H9 (cell line): ENCODE measurements at regions not wholly inside any gene's neighbourhood (a gene's known extent, or its start where the extent isn't known, plus 50 kb on each side); places are given as distances from the start of the nearest gene placed in this dataset.

Experiments used
- DNase-seq: peaks from one replicate; pipeline ENCODE4 v3.0.0-alpha.2; 2017
- H2AFZ ChIP-seq: one replicate; pipeline ENCODE4 v1.6.1; 2013; ENCODE audit warnings: mild to moderate bottlenecking, low read length, control low read depth, moderate library complexity
- H2AK5ac ChIP-seq: 2 replicates; pipeline ENCODE4 v1.6.1; 2013; ENCODE audit warnings: low read length, control low read depth, mixed read lengths; ENCODE audit not compliant: insufficient read length
- H2BK120ac ChIP-seq: one replicate; pipeline ENCODE4 v1.6.1; 2013; ENCODE audit warnings: low read depth, mild to moderate bottlenecking, low read length, control low read depth, inconsistent platforms; ENCODE audit not compliant: poor library complexity, severe bottlenecking
- H2BK12ac ChIP-seq: 2 replicates; pipeline ENCODE4 v1.6.1; 2013; ENCODE audit warnings: low read length, control low read depth, mixed read lengths, low read depth; ENCODE audit not compliant: insufficient read length
- H2BK15ac ChIP-seq: 2 replicates; pipeline ENCODE4 v1.6.1; 2013; ENCODE audit warnings: low read depth, low read length, control low read depth
- H2BK20ac ChIP-seq: one replicate; pipeline ENCODE4 v1.6.1; 2013; ENCODE audit warnings: low read depth, mild to moderate bottlenecking, low read length, control low read depth, inconsistent platforms; ENCODE audit not compliant: poor library complexity, severe bottlenecking
- H2BK5ac ChIP-seq: 2 replicates; pipeline ENCODE4 v1.6.1; 2013; ENCODE audit warnings: low read length, control low read depth, mixed read lengths; ENCODE audit not compliant: insufficient read length
- H3K14ac ChIP-seq: 2 replicates; pipeline ENCODE4 v1.6.1; 2013; ENCODE audit warnings: low read length, control low read depth; ENCODE audit not compliant: insufficient read depth
- H3K18ac ChIP-seq: 2 replicates; pipeline ENCODE4 v1.6.1; 2013; ENCODE audit warnings: low read depth, mild to moderate bottlenecking, mixed read lengths, low read length, control low read depth; ENCODE audit not compliant: insufficient read length
- H3K23ac ChIP-seq: 2 replicates; pipeline ENCODE4 v1.6.1; 2013; ENCODE audit warnings: low read length, control low read depth, mixed read lengths, low read depth; ENCODE audit not compliant: insufficient read length
- H3K23me2 ChIP-seq: 2 replicates; pipeline ENCODE4 v1.6.1; 2013; ENCODE audit warnings: low read depth, mild to moderate bottlenecking, mixed read lengths, low read length, control low read depth; ENCODE audit not compliant: insufficient read length, poor library complexity, severe bottlenecking
- H3K27ac ChIP-seq: 2 replicates; pipeline ENCODE4 v1.5.1; 2013; ENCODE audit warnings: low read length, control low read depth, mixed read lengths, low read depth; ENCODE audit not compliant: insufficient read length
- H3K27me3 ChIP-seq: 2 replicates; pipeline ENCODE4 v1.6.1; 2013; ENCODE audit warnings: low read length, control low read depth, inconsistent platforms; ENCODE audit not compliant: insufficient read depth
- H3K4ac ChIP-seq: 2 replicates; pipeline ENCODE4 v1.6.1; 2013; ENCODE audit warnings: low read depth, mild to moderate bottlenecking, control low read depth, inconsistent platforms, low read length, moderate library complexity
- H3K4me1 ChIP-seq: 2 replicates; pipeline ENCODE4 v1.6.1; 2013; ENCODE audit warnings: low read length, control low read depth, inconsistent platforms; ENCODE audit not compliant: insufficient read depth
- H3K4me2 ChIP-seq: 2 replicates; pipeline ENCODE4 v1.6.1; 2013; ENCODE audit warnings: low read length, control low read depth, mixed read lengths; ENCODE audit not compliant: insufficient read length, insufficient read depth
- H3K56ac ChIP-seq: 2 replicates; pipeline ENCODE4 v1.6.1; 2013; ENCODE audit warnings: low read depth, mild to moderate bottlenecking, mixed read lengths, low read length, control low read depth; ENCODE audit not compliant: insufficient read length
- H3K79me1 ChIP-seq: 2 replicates; pipeline ENCODE4 v1.6.1; 2013; ENCODE audit warnings: low read depth, mild to moderate bottlenecking, moderate library complexity, low read length, control low read depth, inconsistent platforms; ENCODE audit not compliant: insufficient read depth, poor library complexity, severe bottlenecking
- H3K79me2 ChIP-seq: 2 replicates; pipeline ENCODE4 v1.6.1; 2013; ENCODE audit warnings: low read length, control low read depth, inconsistent platforms; ENCODE audit not compliant: insufficient read depth
- H3K9ac ChIP-seq: 2 replicates; pipeline ENCODE4 v1.6.1; 2013; ENCODE audit warnings: low read length, control low read depth, mixed read lengths; ENCODE audit not compliant: insufficient read length; ENCODE audit errors: extremely low read depth
- H3K9me3 ChIP-seq: one replicate; pipeline ENCODE4 v1.6.1; 2013; ENCODE audit warnings: low read depth, low read length, inconsistent platforms; ENCODE audit not compliant: control insufficient read depth
- H3T11ph ChIP-seq: one replicate; pipeline ENCODE4 v1.6.1; 2013; ENCODE audit warnings: mild to moderate bottlenecking, low read length, control low read depth, inconsistent platforms
- H4K20me1 ChIP-seq: one replicate; pipeline ENCODE4 v1.6.1; 2013; ENCODE audit not compliant: control insufficient read depth, insufficient read length, insufficient read depth
- H4K5ac ChIP-seq: 2 replicates; pipeline ENCODE4 v1.6.1; 2013; ENCODE audit warnings: low read depth, mild to moderate bottlenecking, mixed read lengths, low read length, control low read depth; ENCODE audit not compliant: insufficient read length
- H4K8ac ChIP-seq: replicated peaks from 2 replicates; pipeline ENCODE4 v1.6.1; 2013; ENCODE audit warnings: low read length, control low read depth, mixed read lengths, low read depth; ENCODE audit not compliant: insufficient read length
- H4K91ac ChIP-seq: 2 replicates; pipeline ENCODE4 v1.6.1; 2013; ENCODE audit warnings: low read depth, mild to moderate bottlenecking, moderate library complexity, mixed read lengths, low read length, control low read depth; ENCODE audit not compliant: insufficient read length
- H3K27ac Mint-ChIP-seq, 3 experiments: 2 replicates in 2 of 3; 3 replicates in 1 of 3; pipeline ENCODE4 v1.8.0; 2020 to 2021; ENCODE audit warnings: mixed read lengths in 3 of 3, mild to moderate bottlenecking in 1 of 3, moderate library complexity in 1 of 3
- H3K27me3 Mint-ChIP-seq: 2 replicates; pipeline ENCODE4 v1.8.0; 2021; ENCODE audit warnings: low read depth, mild to moderate bottlenecking, moderate library complexity, mixed read lengths
- H3K36me3 Mint-ChIP-seq, 3 experiments: 2 replicates in 2 of 3; 3 replicates in 1 of 3; pipeline ENCODE4 v1.8.0; 2020 to 2021; ENCODE audit warnings: low read depth in 3 of 3, mixed read lengths in 3 of 3; ENCODE audit not compliant: insufficient read depth in 1 of 3
- H3K4me1 Mint-ChIP-seq, 2 experiments: 2 replicates each; pipeline ENCODE4 v1.8.0; 2020; ENCODE audit warnings: mixed read lengths in 2 of 2
- H3K4me3 Mint-ChIP-seq, 2 experiments: 2 replicates in 1 of 2; 3 replicates in 1 of 2; pipeline ENCODE4 v1.8.0; 2020 to 2021; ENCODE audit warnings: mild to moderate bottlenecking in 2 of 2, mixed read lengths in 2 of 2, moderate library complexity in 1 of 2
- H3K9me3 Mint-ChIP-seq, 2 experiments: 2 replicates in 1 of 2; 3 replicates in 1 of 2; pipeline ENCODE4 v1.8.0; 2020; ENCODE audit warnings: mild to moderate bottlenecking in 2 of 2, mixed read lengths in 2 of 2, moderate library complexity in 1 of 2
- WGBS: extraction: QIAGEN DNeasy Blood & Tissue Kit; methylation state at CpG from one replicate; pipeline ENCODE4 v1.1.7; 2013; ENCODE audit warnings: missing lambda C conversion rate, low lambda C conversion rate, mixed read lengths; ENCODE audit not compliant: insufficient read length; ENCODE audit errors: extremely low coverage; 5-methylcytosine and 5-hydroxymethylcytosine counted together
- TF ChIP-seq, protein P1 (sequence below): fragments of 200-600 bp; sonication (generic); conservative IDR thresholded peaks from 3 replicates; pipeline ENCODE4 v1.8.0; 2021; ENCODE audit warnings: antibody characterized with exemption, mild to moderate bottlenecking

GRCh38 chr18:78071166-78071710 lies 821.6 kb downstream of the GALR1 start:
- Histone ChIP-seq H3K9me3 (no peaks in the 10 kb centered on the region), H3K27me3 (no peaks in the 10 kb centered on the region), H2BK12ac (no peak overlapping the region), H4K91ac (no peak overlapping the region), H3K79me1 (no peaks in the 10 kb centered on the region), H2BK5ac (no peak overlapping the region), H2BK120ac (no peak overlapping the region), H3K4me2 (no peak overlapping the region), H3K23me2 (no peaks in the 10 kb centered on the region), H4K5ac (no peak overlapping the region), H2AK5ac (no peak overlapping the region), H3K27ac (no peak overlapping the region), H4K20me1 (no peaks in the 10 kb centered on the region), H3K79me2 (no peaks in the 10 kb centered on the region), H3K18ac (no peak overlapping the region), H3K4ac (no peak overlapping the region), H4K8ac (no peak overlapping the region), H2BK15ac (no peak overlapping the region), H3K56ac (no peak overlapping the region), H2BK20ac (no peak overlapping the region), H3T11ph (no peak overlapping the region), H3K9ac (no peak overlapping the region), H3K14ac (no peak overlapping the region), H3K4me1 (no peaks in the 10 kb centered on the region), H3K23ac (no peak overlapping the region), H2AFZ (no peak overlapping the region)
- H3K9me3 Mint-ChIP-seq = peaks cover 8 to 14% of the 10 kb centered on the region in 2 experiments; a peak in 4 of 5 replicates
- H3K4me1 Mint-ChIP-seq = peaks cover 22 to 24% of the 10 kb centered on the region in 2 experiments
- H3K36me3 Mint-ChIP-seq = peaks cover 0 to 7% (median 1%) of the 10 kb centered on the region in 3 experiments; a peak in 4 of 7 replicates
- H3K27ac Mint-ChIP-seq = no peak overlapping the region
- H3K27me3 Mint-ChIP-seq = no peaks in the 10 kb centered on the region
- no peak overlapping the region for H3K4me3 Mint-ChIP-seq
- no peak for DNase-seq
- WGBS = no CpG with 5 or more reads among the region's 19 CpGs
- TF ChIP-seq, protein P1, sequence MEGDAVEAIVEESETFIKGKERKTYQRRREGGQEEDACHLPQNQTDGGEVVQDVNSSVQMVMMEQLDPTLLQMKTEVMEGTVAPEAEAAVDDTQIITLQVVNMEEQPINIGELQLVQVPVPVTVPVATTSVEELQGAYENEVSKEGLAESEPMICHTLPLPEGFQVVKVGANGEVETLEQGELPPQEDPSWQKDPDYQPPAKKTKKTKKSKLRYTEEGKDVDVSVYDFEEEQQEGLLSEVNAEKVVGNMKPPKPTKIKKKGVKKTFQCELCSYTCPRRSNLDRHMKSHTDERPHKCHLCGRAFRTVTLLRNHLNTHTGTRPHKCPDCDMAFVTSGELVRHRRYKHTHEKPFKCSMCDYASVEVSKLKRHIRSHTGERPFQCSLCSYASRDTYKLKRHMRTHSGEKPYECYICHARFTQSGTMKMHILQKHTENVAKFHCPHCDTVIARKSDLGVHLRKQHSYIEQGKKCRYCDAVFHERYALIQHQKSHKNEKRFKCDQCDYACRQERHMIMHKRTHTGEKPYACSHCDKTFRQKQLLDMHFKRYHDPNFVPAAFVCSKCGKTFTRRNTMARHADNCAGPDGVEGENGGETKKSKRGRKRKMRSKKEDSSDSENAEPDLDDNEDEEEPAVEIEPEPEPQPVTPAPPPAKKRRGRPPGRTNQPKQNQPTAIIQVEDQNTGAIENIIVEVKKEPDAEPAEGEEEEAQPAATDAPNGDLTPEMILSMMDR = no peak
